ENCODE measurements at regions not wholly inside any gene's neighbourhood (a gene's known extent, or its start where the extent isn't known, plus 50 kb on each side); places are given as distances from the start of the nearest gene placed in this dataset.
A peak's percentile ranks its signal among the peaks of the same experiment; 100 is the strongest.

- TF ChIP-seq, protein P1, sequence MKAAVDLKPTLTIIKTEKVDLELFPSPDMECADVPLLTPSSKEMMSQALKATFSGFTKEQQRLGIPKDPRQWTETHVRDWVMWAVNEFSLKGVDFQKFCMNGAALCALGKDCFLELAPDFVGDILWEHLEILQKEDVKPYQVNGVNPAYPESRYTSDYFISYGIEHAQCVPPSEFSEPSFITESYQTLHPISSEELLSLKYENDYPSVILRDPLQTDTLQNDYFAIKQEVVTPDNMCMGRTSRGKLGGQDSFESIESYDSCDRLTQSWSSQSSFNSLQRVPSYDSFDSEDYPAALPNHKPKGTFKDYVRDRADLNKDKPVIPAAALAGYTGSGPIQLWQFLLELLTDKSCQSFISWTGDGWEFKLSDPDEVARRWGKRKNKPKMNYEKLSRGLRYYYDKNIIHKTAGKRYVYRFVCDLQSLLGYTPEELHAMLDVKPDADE (IDR thresholded peaks at IDR 0.05) = no peak
- no peak for TF ChIP-seq CREB1 (CRISPR knock-in tag; IDR thresholded peaks at IDR 0.05; ENCODE audit: low read depth)
- TF ChIP-seq, protein P2, sequence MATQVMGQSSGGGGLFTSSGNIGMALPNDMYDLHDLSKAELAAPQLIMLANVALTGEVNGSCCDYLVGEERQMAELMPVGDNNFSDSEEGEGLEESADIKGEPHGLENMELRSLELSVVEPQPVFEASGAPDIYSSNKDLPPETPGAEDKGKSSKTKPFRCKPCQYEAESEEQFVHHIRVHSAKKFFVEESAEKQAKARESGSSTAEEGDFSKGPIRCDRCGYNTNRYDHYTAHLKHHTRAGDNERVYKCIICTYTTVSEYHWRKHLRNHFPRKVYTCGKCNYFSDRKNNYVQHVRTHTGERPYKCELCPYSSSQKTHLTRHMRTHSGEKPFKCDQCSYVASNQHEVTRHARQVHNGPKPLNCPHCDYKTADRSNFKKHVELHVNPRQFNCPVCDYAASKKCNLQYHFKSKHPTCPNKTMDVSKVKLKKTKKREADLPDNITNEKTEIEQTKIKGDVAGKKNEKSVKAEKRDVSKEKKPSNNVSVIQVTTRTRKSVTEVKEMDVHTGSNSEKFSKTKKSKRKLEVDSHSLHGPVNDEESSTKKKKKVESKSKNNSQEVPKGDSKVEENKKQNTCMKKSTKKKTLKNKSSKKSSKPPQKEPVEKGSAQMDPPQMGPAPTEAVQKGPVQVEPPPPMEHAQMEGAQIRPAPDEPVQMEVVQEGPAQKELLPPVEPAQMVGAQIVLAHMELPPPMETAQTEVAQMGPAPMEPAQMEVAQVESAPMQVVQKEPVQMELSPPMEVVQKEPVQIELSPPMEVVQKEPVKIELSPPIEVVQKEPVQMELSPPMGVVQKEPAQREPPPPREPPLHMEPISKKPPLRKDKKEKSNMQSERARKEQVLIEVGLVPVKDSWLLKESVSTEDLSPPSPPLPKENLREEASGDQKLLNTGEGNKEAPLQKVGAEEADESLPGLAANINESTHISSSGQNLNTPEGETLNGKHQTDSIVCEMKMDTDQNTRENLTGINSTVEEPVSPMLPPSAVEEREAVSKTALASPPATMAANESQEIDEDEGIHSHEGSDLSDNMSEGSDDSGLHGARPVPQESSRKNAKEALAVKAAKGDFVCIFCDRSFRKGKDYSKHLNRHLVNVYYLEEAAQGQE (IDR thresholded peaks at IDR 0.05; ENCODE audit: unreplicated experiment) = no peak
- TF ChIP-seq STAT1 (IDR thresholded peaks at IDR 0.05; ENCODE audit: unreplicated experiment) = no peak
- TF ChIP-seq ZNF331 (CRISPR knock-in tag; IDR thresholded peaks at IDR 0.05; ENCODE audit: low read depth) = no peak
- no peak for TF ChIP-seq CTCF (conservative IDR thresholded peaks at IDR 0.05; ENCODE audit: low read depth in 2 of 2)
Measured at GRCh38 chr6:8157839-8158238, 55.5 kb upstream of the EEF1E1 start (continued).

GRCh38 chr6:8155259-8156012 is 53.1 kb upstream of the EEF1E1 start:
- Histone ChIP-seq H3K36me3 (ENCODE audit: insufficient read depth) (no peaks in the 10 kb centered on the region), H3K79me2 (replicated peaks; ENCODE audit: insufficient read depth) (no peaks in the 10 kb centered on the region), H3K4me1 (ENCODE audit: insufficient read depth) (peaks cover 16% of the 10 kb centered on the region), H3K4me2 (no peak overlapping the region; the same call in 1 of the 2 replicates), H3K27ac (ENCODE audit: low read depth) (no peak overlapping the region), H2AFZ (no peak overlapping the region), H3K9me2 (ENCODE audit: insufficient read depth) (no peaks in the 10 kb centered on the region), H4K20me1 (replicated peaks; ENCODE audit: insufficient read depth) (no peaks in the 10 kb centered on the region), H3F3A (replicated peaks; ENCODE audit: low read depth) (no peaks in the 10 kb centered on the region), H3K27me3 (ENCODE audit: insufficient read depth) (no peaks in the 10 kb centered on the region), H3K4me3 (no peak overlapping the region)
- ATAC-seq (peak; percentile 84), DNase-seq (ENCODE audit: low spot score) (peak; percentile 54)
- Mint-ChIP-seq H3K9me3 (no peaks in the 10 kb centered on the region), H3K36me3 (ENCODE audit: low read depth) (no peaks in the 10 kb centered on the region), H3K4me3 (no peak overlapping the region), H3K4me1 (peaks cover 22% of the 10 kb centered on the region), H3K27me3 (ENCODE audit: insufficient read depth, low read depth, poor library complexity) (no peaks in the 10 kb centered on the region), H3K27ac (no peak overlapping the region)
- TF ChIP-seq JUNB (IDR thresholded peaks at IDR 0.05; ENCODE audit: unreplicated experiment) (no peak), EZH2 (IDR thresholded peaks at IDR 0.05; ENCODE audit: low read depth, unreplicated experiment) (no peak), POLR2AphosphoS5 (IDR thresholded peaks at IDR 0.05; ENCODE audit: low read depth) (no peak)
- TF ChIP-seq, protein P1 (IDR thresholded peaks at IDR 0.05) = no peak
- TF ChIP-seq, protein P2 (IDR thresholded peaks at IDR 0.05; ENCODE audit: unreplicated experiment) = no peak

All from GM23338 (cell line).